ENCODE measurements at regions not wholly inside any gene's neighbourhood (a gene's known extent, or its start where the extent isn't known, plus 50 kb on each side); places are given as distances from the start of the nearest gene placed in this dataset.

- TF ChIP-seq CTCF (IDR thresholded peaks at IDR 0.05; ENCODE audit: insufficient read depth, low read depth, low read length) (no peak), EZH2 (IDR thresholded peaks at IDR 0.05; ENCODE audit: insufficient read depth, low read length) (no peak)
Observed at GRCh38 chr13:65999411-65999810, 1230.7 kb downstream of the PCDH9 start.

Data from astrocyte (in vitro differentiated cells and primary cell).